NOMO-1 treated with DMSO at 0.1 percent for 48 hours (cell line): ENCODE measurements at regions not wholly inside any gene's neighbourhood (a gene's known extent, or its start where the extent isn't known, plus 50 kb on each side); places are given as distances from the start of the nearest gene placed in this dataset.

Experiments used
- DNase-seq: peaks from one replicate; lab custom pipeline; 2025; ENCODE audit not compliant: unreplicated experiment; lab: John Stamatoyannopoulos, UW

GRCh38 chr5:2658881-2659470 is 92.5 kb downstream of the IRX2 start:
- DNase-seq, result no peak

GRCh38 chr5:2658447-2658846 is 93.0 kb downstream of the IRX2 start:
- no peak for DNase-seq

GRCh38 chr5:2657151-2657550 is 94.3 kb downstream of the IRX2 start:
- no peak for DNase-seq

- no peak for DNase-seq
These were observed 95.3 kb downstream of the IRX2 start for GRCh38 chr5:2656206-2656605.

- no peak for DNase-seq
These were observed 97.5 kb downstream of the IRX2 start for GRCh38 chr5:2653991-2654390.

GRCh38 chr5:2651116-2651515 is 100.4 kb downstream of the IRX2 start:
- no peak for DNase-seq

GRCh38 chr5:2642684-2643345 is 108.7 kb downstream of the IRX2 start:
- no peak for DNase-seq

GRCh38 chr5:2640717-2641116 is 110.8 kb downstream of the IRX2 start:
- DNase-seq, result no peak

GRCh38 chr5:2639425-2639824 is 112.1 kb downstream of the IRX2 start:
- no peak for DNase-seq

- no peak for DNase-seq
These were observed 116.9 kb downstream of the IRX2 start for GRCh38 chr5:2634399-2635176.

- DNase-seq, result no peak
These were observed 117.5 kb downstream of the IRX2 start for GRCh38 chr5:2633992-2634391.

- no peak for DNase-seq
These were observed 119.7 kb downstream of the IRX2 start for GRCh38 chr5:2631758-2632157.

- DNase-seq, result no peak
These were observed 122.4 kb downstream of the IRX2 start for GRCh38 chr5:2629045-2629444.

- no peak for DNase-seq
These were observed 123.6 kb downstream of the IRX2 start for GRCh38 chr5:2627867-2628266.

GRCh38 chr5:2626572-2626971 is 124.9 kb downstream of the IRX2 start:
- DNase-seq, result no peak

- DNase-seq, result no peak
These were observed 128.6 kb downstream of the IRX2 start for GRCh38 chr5:2622866-2623265.

GRCh38 chr5:2621631-2622030 is 129.8 kb downstream of the IRX2 start:
- no peak for DNase-seq

- no peak for DNase-seq
These were observed 132.3 kb downstream of the IRX2 start for GRCh38 chr5:2619216-2619615.

- no peak for DNase-seq
These were observed 134.0 kb downstream of the IRX2 start for GRCh38 chr5:2617461-2617860.

GRCh38 chr5:2615917-2616316 is 135.6 kb downstream of the IRX2 start:
- no peak for DNase-seq

GRCh38 chr5:2614571-2614970 is 136.9 kb downstream of the IRX2 start:
- DNase-seq, result no peak

- no peak for DNase-seq
These were observed 139.8 kb downstream of the IRX2 start for GRCh38 chr5:2611659-2612058.
